ENCODE measurements at regions not wholly inside any gene's neighbourhood (a gene's known extent, or its start where the extent isn't known, plus 50 kb on each side); places are given as distances from the start of the nearest gene placed in this dataset.
"Not testable (repeated sequence)": the region's sequence is repeated elsewhere in the genome, so short reads cannot be mapped to it uniquely, and the experiment has no call there.

- DNase-seq: no peak
Measured at GRCh38 chr3:34066999-34067398, 268.6 kb downstream of the PDCD6IP start.

GRCh38 chr3:34067536-34068051, 269.2 kb downstream of the PDCD6IP start:
- DNase-seq: no peak

DNA sequence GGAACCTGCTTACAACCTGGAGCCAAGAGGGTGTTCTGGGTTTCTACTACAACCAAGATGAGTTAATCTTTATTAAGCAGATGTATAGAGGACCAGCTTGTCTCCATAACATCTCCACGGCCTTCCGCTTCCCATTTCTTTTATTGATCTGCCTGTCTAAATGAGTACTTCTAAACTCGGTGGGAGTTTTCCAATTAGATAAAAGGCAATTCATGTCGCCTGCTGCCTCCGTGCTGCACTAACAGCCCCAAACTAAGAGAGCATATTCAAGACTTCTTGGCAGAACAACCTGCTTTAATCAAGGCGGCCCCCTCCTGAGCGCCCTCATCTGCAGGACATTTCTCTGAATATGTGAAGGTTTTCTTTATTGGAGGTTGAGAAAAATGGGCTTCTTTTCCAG, 270.1 kb downstream of the PDCD6IP start:
- DNase-seq: no peak

GRCh38 chr3:34070831-34071585, 272.6 kb downstream of the PDCD6IP start:
- no peak for DNase-seq

- no peak for DNase-seq
Measured at GRCh38 chr3:34072297-34072696, 273.9 kb downstream of the PDCD6IP start.

- DNase-seq: no peak
Measured at GRCh38 chr3:34073111-34073510, 274.7 kb downstream of the PDCD6IP start.

DNA sequence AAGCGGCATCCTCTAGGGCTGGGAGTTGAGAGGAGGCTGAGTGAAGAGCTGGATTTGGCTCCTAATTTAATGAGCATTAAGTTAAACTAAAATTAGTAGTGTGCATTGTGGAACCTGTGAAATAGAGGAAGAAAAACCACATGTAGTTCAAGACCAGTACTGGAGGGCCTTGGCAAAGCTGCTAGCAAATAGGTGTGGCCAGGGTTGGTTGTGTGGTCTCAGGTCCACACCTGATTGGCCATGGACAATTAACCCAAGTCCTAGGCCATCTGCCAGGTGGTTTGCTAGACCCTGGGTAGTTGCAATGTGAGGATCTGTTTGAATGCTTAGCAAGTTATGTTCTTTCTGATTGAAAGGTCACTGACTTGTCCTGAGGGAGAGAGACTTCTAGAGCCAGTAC, 275.5 kb downstream of the PDCD6IP start:
- no peak for DNase-seq

GRCh38 chr3:34075975-34076374, 277.5 kb downstream of the PDCD6IP start:
- DNase-seq: no peak

- no peak for DNase-seq
Measured at GRCh38 chr3:34077417-34078195, 279.2 kb downstream of the PDCD6IP start.

DNA sequence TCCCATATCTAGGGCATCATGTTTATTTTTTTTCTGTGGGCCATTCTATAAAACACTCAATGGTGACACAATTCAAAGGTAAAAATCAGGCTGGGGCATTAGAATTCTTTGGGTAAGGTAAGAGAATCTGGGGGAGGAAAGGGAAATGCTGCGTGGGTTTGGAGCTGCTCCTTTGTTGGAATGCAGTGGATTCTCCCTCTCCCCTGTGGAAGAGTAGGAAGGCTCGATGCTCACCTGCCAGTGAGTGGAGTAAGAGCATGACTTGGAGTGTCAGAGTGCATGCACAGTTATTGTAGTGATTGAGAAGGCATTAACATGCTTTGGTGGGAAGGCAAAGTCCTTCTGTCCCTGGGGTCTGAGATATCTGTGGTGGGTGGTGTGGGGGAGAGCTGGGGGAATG, 280.0 kb downstream of the PDCD6IP start:
- no peak for DNase-seq

DNA sequence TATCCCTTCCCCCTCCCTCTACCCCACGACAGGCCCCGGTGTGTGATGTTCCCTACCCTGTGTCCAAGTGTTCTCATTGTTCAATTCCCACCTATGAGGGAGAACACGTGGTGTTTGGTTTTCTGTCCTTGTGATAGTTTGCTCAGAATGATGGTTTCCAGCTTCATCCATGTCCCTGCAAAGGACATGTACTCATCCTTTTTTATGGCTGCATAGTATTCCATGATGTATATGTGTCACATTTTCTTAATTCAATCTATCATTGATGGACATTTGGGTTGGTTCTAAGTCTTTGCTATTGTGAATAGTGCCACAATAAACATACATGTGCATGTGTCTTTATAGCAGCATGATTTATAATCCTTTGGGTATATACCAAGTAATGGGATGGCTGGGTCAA, 281.4 kb downstream of the PDCD6IP start:
- DNase-seq: not testable (repeated sequence)

GRCh38 chr3:34090379-34090778, 291.9 kb downstream of the PDCD6IP start:
- DNase-seq: not testable (repeated sequence)

DNA sequence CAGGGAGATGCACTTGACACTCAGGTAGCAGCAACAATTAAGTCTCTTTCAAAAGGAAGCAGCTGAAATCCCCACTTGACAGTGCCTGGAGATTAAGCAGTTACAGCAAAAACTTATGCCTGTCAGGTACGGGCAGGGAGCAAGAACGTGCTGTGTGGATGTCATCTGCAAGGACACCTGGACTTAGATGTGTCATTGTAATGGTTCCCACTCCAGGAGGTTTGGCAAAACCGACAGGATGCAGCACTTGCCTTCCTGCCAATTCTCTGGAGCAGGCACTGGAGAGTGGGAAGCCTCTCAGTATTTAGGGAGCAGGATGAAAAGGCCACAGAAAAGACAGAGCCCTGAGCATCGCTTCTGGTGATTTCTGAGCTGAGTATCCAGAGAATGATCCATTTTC, 292.4 kb downstream of the PDCD6IP start:
- no peak for DNase-seq

GRCh38 chr3:34094280-34094679, 295.9 kb downstream of the PDCD6IP start:
- DNase-seq: not testable (repeated sequence)

DNA sequence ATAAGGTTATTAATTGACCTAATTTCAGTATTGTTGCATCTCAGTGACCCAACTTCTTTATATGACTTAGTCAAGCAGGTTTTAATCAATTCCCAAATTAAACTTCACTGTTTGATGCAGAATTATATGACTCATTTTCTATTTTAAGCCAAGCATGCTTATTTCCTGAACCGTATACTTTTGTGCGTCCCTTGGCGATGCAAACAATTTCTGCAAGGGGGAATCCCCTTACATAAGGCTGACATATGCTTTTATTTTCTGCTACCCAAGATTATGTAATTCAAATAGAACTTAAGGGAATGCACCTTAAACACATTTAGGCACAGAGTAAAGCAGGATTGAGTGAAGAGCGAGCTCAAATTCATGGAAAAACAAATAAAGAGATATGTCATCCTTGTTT, 303.9 kb downstream of the PDCD6IP start:
- no peak for DNase-seq

- no peak for DNase-seq
Measured at GRCh38 chr3:34106379-34106778, 307.9 kb downstream of the PDCD6IP start.

DNA sequence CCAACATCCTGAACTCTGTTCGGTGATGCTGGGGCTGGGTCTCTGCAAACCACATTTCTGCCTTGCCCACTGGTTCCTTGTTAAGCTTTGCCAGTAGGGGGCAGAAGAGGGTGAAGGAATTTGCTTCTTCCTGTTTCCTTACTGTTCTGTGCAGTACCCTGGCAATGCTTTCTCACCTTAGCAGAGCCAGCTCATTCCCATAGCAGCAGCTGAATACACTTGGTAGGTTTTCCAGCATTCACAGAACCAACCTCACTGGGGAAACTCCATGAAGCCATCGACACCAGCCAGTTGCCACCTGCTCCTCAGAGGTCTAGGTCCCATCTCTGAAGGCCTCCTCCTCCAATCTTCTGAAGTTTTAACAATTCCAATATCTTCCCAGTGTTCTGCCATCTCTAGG, 308.4 kb downstream of the PDCD6IP start:
- no peak for DNase-seq

DNA sequence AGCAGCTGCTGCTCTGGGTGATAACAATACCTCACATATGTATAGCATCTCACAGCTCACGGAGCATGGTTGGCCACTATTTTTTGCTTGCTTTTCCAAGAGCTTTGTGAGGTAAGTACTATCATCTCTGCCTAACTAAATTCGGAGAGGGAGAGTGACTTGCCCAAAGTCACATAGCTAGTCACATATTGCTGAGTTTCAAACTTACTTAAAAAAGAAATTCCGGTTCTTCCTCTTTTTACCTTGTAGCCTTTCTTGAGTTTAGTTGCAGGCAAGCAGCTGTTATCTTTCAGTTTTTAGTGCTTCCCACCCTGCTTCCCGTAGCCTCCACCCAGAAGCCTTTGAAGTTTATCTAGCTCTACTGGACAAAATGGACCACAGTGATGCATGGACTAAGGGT, 309.2 kb downstream of the PDCD6IP start:
- DNase-seq: no peak

GRCh38 chr3:34109021-34109420, 310.6 kb downstream of the PDCD6IP start:
- peak; percentile 73 for DNase-seq

DNA sequence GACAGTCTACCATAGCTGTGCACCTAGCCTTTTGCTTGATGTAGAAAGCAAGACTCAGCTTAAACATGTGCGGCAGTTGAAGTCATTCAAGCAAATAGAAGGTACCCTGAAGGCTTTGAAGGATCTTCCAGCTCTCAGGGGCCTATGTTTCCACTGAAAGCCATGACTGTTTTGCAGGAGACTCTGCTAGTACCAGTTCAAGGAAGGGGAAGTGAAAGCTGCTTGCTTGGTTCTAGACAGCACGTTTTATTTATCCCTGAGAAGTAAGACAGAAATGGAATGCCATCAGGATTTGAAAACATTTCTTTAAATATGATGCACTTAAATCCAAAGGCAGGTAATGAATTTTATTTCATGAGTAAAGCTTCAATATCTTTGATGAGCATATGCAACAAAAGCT, 311.4 kb downstream of the PDCD6IP start:
- no peak for DNase-seq

DNA sequence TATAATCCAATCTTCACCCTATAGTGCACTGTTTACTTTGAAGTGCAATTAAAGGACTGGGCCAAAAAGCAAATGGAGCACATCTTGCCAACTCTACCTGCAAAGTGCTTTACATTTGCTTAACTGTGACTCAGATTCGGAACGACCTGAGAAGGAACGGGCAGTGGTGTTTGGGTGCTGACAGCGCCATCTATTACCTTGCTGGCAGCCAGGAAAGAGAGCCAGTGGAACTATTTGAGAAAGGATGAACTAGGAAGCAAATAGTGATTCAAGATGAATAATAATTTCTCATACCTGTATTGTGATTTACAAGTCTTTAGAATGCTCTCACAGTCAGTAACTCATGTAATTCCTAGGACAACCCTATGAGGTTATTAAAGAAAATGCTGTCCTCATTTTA, 312.9 kb downstream of the PDCD6IP start:
- no peak for DNase-seq

DNA sequence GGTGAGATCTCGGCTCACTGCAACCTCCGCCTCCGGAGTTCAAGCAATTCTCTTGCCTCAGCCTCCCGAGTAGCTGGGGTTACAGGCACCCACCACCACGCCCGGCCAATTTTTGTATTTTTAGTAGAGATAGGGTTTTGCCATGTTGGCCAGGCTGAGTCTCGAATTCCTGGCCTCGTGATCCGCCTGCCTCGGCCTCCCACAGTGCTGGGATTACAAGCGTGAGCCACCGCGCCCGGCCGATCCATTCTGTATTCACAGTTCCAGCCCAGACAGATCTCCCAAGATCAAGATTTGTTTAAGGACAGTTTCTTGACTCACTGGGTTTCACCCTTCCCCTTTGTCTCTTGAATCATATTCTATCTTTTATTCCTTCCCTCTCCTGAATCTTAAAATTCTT, 313.8 kb downstream of the PDCD6IP start:
- DNase-seq: not testable (repeated sequence)

GRCh38 chr3:34131091-34131490, 332.7 kb downstream of the PDCD6IP start:
- DNase-seq: no peak

- peak; percentile 22 for DNase-seq
Measured at GRCh38 chr3:34132069-34132692, 333.8 kb downstream of the PDCD6IP start.

Measured in NCI-H2171 (cell line).